Suprapubic skin (tissue), 4 donors: ENCODE measurements at regions not wholly inside any gene's neighbourhood (a gene's known extent, or its start where the extent isn't known, plus 50 kb on each side); places are given as distances from the start of the nearest gene placed in this dataset.

Source experiments
- CTCF ChIP-seq, 2 donors: fragments of 200-600 bp in 1 of 2; fragments of 450-650 bp in 1 of 2; sonication (generic) in 1 of 2; IDR thresholded peaks; one replicate each; pipeline ENCODE4 v1.5.1; 2016 to 2019; ENCODE audit warnings: antibody characterized with exemption in 2 of 2, mild to moderate bottlenecking in 1 of 2, moderate library complexity in 1 of 2
- EP300 ChIP-seq: sonication (generic); formaldehyde crosslinking; IDR thresholded peaks from one replicate; pipeline ENCODE4 v1.6.1; 2017; ENCODE audit warnings: antibody characterized with exemption
- POLR2A ChIP-seq, 2 donors: fragments of 450-650 bp; IDR thresholded peaks; one replicate each; pipeline ENCODE4 v1.6.1; 2017; ENCODE audit warnings: antibody characterized with exemption in 2 of 2, mild to moderate bottlenecking in 2 of 2, moderate library complexity in 2 of 2
- POLR2AphosphoS5 ChIP-seq, 3 donors: sonication (generic); formaldehyde crosslinking; IDR thresholded peaks; one replicate each; pipeline ENCODE4 v1.6.1; 2017; ENCODE audit warnings: antibody characterized with exemption in 3 of 3

- TF ChIP-seq POLR2A (IDR thresholded peaks at IDR 0.05) (no peak), CTCF (IDR thresholded peaks at IDR 0.05) (no peak), POLR2AphosphoS5 (IDR thresholded peaks at IDR 0.05) (no peak), EP300 (no peak)
Observed at GRCh38 chr18:56307354-56308170, 330.8 kb downstream of the TXNL1 start.
